WTC11 (cell line): ENCODE measurements at regions not wholly inside any gene's neighbourhood (a gene's known extent, or its start where the extent isn't known, plus 50 kb on each side); places are given as distances from the start of the nearest gene placed in this dataset.

Experiments used
- CREM ChIP-seq: sonication (generic); formaldehyde crosslinking; IDR thresholded peaks from 2 replicates; pipeline ENCODE4 v1.8.1; 2022; ENCODE audit warnings: mild to moderate bottlenecking, missing genetic modification reagents, moderate library complexity
- ELF4 ChIP-seq: sonication (generic); formaldehyde crosslinking; IDR thresholded peaks from 2 replicates; pipeline ENCODE4 v1.8.1; 2022; ENCODE audit warnings: low read depth, mild to moderate bottlenecking, moderate library complexity, missing genetic modification reagents
- KAT7 ChIP-seq: sonication (generic); formaldehyde crosslinking; IDR thresholded peaks from 2 replicates; pipeline ENCODE4 v1.8.1; 2023; ENCODE audit warnings: missing genetic modification reagents, mild to moderate bottlenecking, borderline replicate concordance
- MAX ChIP-seq: sonication (generic); formaldehyde crosslinking; IDR thresholded peaks from 2 replicates; pipeline ENCODE4 v1.8.0; 2022; ENCODE audit warnings: mild to moderate bottlenecking, missing genetic modification reagents
- MYBL2 ChIP-seq: sonication (generic); formaldehyde crosslinking; IDR thresholded peaks from 2 replicates; pipeline ENCODE4 v1.8.1; 2023; ENCODE audit warnings: mild to moderate bottlenecking, moderate library complexity, missing genetic modification reagents
- NR3C1 ChIP-seq: sonication (generic); formaldehyde crosslinking; conservative IDR thresholded peaks from 2 replicates; pipeline ENCODE4 v1.8.1; 2023; ENCODE audit warnings: low read depth, mild to moderate bottlenecking, missing genetic modification reagents
- TP53 ChIP-seq: sonication (generic); formaldehyde crosslinking; IDR thresholded peaks from 2 replicates; pipeline ENCODE4 v1.8.1; 2023; ENCODE audit warnings: mild to moderate bottlenecking, missing genetic modification reagents
- ZNF263 ChIP-seq: sonication (generic); formaldehyde crosslinking; IDR thresholded peaks from 2 replicates; pipeline ENCODE4 v1.8.1; 2022; ENCODE audit warnings: low read depth, mild to moderate bottlenecking, moderate library complexity, missing genetic modification reagents
- ZNF281 ChIP-seq: sonication (generic); formaldehyde crosslinking; IDR thresholded peaks from 2 replicates; pipeline ENCODE4 v1.8.0; 2023; ENCODE audit warnings: mild to moderate bottlenecking, missing genetic modification reagents
- ZNF416 ChIP-seq: fragments of 250-450 bp; sonication (Bioruptor Pico); IDR thresholded peaks from 2 replicates; pipeline ENCODE4 v1.9.0; 2021; ENCODE audit warnings: mild to moderate bottlenecking, inconsistent platforms
- TF ChIP-seq, protein P1 (sequence below): fragments of 200-600 bp; IDR thresholded peaks from 2 replicates; pipeline ENCODE4 v1.8.0; 2022; ENCODE audit warnings: antibody characterized with exemption
- TF ChIP-seq, protein P2 (sequence below): fragments of 250-450 bp; sonication (Bioruptor Pico); conservative IDR thresholded peaks from 2 replicates; pipeline ENCODE4 v1.9.0; 2021; ENCODE audit warnings: mild to moderate bottlenecking
- TF ChIP-seq, protein P3 (sequence below): sonication (generic); formaldehyde crosslinking; IDR thresholded peaks from 2 replicates; pipeline ENCODE4 v1.8.1; 2023; ENCODE audit warnings: mild to moderate bottlenecking, missing genetic modification reagents, moderate library complexity
- TF ChIP-seq, protein P4 (sequence below): sonication (generic); formaldehyde crosslinking; IDR thresholded peaks from 2 replicates; pipeline ENCODE4 v1.8.0; 2023; ENCODE audit warnings: missing genetic modification reagents, mild to moderate bottlenecking, borderline replicate concordance

- TF ChIP-seq ZNF416 (CRISPR knock-in tag) = no peak
- TF ChIP-seq TP53 (CRISPR knock-in tag) = no peak
- no peak for TF ChIP-seq ELF4 (CRISPR knock-in tag)
- TF ChIP-seq, protein P1, sequence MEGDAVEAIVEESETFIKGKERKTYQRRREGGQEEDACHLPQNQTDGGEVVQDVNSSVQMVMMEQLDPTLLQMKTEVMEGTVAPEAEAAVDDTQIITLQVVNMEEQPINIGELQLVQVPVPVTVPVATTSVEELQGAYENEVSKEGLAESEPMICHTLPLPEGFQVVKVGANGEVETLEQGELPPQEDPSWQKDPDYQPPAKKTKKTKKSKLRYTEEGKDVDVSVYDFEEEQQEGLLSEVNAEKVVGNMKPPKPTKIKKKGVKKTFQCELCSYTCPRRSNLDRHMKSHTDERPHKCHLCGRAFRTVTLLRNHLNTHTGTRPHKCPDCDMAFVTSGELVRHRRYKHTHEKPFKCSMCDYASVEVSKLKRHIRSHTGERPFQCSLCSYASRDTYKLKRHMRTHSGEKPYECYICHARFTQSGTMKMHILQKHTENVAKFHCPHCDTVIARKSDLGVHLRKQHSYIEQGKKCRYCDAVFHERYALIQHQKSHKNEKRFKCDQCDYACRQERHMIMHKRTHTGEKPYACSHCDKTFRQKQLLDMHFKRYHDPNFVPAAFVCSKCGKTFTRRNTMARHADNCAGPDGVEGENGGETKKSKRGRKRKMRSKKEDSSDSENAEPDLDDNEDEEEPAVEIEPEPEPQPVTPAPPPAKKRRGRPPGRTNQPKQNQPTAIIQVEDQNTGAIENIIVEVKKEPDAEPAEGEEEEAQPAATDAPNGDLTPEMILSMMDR = no peak
- no peak for TF ChIP-seq CREM
- no peak for TF ChIP-seq ZNF281
- TF ChIP-seq, protein P2, sequence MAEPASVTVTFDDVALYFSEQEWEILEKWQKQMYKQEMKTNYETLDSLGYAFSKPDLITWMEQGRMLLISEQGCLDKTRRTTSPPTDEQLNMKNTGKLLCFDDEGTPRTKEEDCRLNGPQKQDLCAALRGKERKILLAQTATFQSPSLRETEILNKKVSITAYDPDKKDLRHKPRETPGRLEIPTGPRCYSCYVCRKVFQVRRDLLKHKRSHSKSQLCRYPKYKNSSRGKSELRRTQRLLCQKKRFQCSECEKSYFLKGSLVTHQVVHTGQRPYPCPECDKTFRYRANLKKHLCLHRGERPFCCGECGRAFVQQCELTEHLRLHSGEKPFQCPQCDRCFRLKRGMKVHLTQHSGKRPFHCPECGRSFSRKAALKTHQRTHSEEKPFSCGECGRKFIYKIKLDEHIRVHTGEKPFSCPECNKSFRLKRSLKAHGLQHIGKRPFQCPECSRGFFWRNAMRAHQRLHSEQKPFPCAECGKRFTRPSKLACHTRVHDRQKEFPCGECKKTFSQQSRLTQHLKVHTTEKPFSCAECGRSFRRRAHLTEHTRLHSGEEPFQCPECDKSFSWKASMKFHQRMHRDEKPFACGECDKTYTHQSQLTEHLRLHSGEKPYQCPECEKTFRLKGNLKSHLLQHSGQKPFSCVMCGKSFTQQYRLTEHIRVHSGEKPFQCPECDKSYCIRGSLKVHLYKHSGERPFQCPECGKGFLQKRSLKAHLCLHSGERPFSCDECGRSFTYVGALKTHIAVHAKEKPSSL (CRISPR knock-in tag) = no peak
- TF ChIP-seq MAX (CRISPR knock-in tag) = no peak
- TF ChIP-seq, protein P3, sequence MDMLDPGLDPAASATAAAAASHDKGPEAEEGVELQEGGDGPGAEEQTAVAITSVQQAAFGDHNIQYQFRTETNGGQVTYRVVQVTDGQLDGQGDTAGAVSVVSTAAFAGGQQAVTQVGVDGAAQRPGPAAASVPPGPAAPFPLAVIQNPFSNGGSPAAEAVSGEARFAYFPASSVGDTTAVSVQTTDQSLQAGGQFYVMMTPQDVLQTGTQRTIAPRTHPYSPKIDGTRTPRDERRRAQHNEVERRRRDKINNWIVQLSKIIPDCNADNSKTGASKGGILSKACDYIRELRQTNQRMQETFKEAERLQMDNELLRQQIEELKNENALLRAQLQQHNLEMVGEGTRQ (CRISPR knock-in tag) = no peak
- no peak for TF ChIP-seq ZNF263 (CRISPR knock-in tag)
- TF ChIP-seq NR3C1 (CRISPR knock-in tag) = no peak
- no peak for TF ChIP-seq MYBL2 (CRISPR knock-in tag)
- no peak for TF ChIP-seq KAT7 (CRISPR knock-in tag)
- TF ChIP-seq, protein P4, sequence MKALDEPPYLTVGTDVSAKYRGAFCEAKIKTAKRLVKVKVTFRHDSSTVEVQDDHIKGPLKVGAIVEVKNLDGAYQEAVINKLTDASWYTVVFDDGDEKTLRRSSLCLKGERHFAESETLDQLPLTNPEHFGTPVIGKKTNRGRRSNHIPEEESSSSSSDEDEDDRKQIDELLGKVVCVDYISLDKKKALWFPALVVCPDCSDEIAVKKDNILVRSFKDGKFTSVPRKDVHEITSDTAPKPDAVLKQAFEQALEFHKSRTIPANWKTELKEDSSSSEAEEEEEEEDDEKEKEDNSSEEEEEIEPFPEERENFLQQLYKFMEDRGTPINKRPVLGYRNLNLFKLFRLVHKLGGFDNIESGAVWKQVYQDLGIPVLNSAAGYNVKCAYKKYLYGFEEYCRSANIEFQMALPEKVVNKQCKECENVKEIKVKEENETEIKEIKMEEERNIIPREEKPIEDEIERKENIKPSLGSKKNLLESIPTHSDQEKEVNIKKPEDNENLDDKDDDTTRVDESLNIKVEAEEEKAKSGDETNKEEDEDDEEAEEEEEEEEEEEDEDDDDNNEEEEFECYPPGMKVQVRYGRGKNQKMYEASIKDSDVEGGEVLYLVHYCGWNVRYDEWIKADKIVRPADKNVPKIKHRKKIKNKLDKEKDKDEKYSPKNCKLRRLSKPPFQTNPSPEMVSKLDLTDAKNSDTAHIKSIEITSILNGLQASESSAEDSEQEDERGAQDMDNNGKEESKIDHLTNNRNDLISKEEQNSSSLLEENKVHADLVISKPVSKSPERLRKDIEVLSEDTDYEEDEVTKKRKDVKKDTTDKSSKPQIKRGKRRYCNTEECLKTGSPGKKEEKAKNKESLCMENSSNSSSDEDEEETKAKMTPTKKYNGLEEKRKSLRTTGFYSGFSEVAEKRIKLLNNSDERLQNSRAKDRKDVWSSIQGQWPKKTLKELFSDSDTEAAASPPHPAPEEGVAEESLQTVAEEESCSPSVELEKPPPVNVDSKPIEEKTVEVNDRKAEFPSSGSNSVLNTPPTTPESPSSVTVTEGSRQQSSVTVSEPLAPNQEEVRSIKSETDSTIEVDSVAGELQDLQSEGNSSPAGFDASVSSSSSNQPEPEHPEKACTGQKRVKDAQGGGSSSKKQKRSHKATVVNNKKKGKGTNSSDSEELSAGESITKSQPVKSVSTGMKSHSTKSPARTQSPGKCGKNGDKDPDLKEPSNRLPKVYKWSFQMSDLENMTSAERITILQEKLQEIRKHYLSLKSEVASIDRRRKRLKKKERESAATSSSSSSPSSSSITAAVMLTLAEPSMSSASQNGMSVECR (CRISPR knock-in tag) = no peak
Observed at GRCh38 chr18:30658306-30658705, 384.2 kb downstream of the DSC3 start.
